ENCODE measurements at regions not wholly inside any gene's neighbourhood (a gene's known extent, or its start where the extent isn't known, plus 50 kb on each side); places are given as distances from the start of the nearest gene placed in this dataset.

DNA sequence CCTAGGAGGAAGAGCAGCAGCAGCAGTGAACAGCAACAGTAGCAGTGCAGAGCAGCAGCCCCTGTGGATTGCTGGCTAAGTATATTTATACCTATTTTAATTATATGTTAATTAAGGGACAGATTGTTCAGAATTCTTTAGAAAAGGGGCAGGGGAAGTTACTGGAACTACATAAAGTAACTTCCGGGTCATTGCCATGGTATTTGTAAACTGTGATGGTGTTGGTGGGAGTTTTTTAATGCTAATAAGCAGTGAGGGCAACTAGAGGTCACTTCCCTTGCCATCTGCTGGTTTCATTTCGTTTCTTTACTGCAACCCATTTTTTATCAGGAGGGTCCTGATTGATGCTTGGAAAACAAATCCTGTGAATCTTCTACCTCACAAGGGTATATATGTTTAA is 229.8 kb upstream of the PODXL start:
- H3K4me3 ChIP-seq (ENCODE audit: low read depth, low read length), result no peak overlapping the region
- TF ChIP-seq, protein P1, sequence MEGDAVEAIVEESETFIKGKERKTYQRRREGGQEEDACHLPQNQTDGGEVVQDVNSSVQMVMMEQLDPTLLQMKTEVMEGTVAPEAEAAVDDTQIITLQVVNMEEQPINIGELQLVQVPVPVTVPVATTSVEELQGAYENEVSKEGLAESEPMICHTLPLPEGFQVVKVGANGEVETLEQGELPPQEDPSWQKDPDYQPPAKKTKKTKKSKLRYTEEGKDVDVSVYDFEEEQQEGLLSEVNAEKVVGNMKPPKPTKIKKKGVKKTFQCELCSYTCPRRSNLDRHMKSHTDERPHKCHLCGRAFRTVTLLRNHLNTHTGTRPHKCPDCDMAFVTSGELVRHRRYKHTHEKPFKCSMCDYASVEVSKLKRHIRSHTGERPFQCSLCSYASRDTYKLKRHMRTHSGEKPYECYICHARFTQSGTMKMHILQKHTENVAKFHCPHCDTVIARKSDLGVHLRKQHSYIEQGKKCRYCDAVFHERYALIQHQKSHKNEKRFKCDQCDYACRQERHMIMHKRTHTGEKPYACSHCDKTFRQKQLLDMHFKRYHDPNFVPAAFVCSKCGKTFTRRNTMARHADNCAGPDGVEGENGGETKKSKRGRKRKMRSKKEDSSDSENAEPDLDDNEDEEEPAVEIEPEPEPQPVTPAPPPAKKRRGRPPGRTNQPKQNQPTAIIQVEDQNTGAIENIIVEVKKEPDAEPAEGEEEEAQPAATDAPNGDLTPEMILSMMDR (IDR thresholded peaks at IDR 0.05; ENCODE audit: low read depth, low read length, missing control alignments), result no peak
- H3K27me3 ChIP-seq (replicated peaks), result no peaks in the 10 kb centered on the region
- no peak for DNase-seq
- in situ Hi-C loops (cut with HindIII; ENCODE audit: low pct_ligation_motif_present, low sequenced_read_pairs), result no loop called here
- H3K36me3 ChIP-seq (replicated peaks), result no peaks in the 10 kb centered on the region
- H3K27ac ChIP-seq, result no peak overlapping the region

GRCh38 chr7:131778601-131779000 is 222.2 kb upstream of the PODXL start:
- no peaks in the 10 kb centered on the region for H3K27me3 ChIP-seq (replicated peaks)
- H3K36me3 ChIP-seq (replicated peaks), result no peaks in the 10 kb centered on the region
- in situ Hi-C loops (cut with HindIII; ENCODE audit: low pct_ligation_motif_present, low sequenced_read_pairs), result no loop called here
- TF ChIP-seq, protein P1 (IDR thresholded peaks at IDR 0.05; ENCODE audit: low read depth, low read length, missing control alignments), result no peak
- H3K27ac ChIP-seq, result no peak overlapping the region
- H3K4me3 ChIP-seq (ENCODE audit: low read depth, low read length), result no peak overlapping the region
- no peak for DNase-seq

GRCh38 chr7:131774419-131775220 is 218.2 kb upstream of the PODXL start:
- DNase-seq, result no peak
- Histone ChIP-seq H3K27ac (no peak overlapping the region), H3K36me3 (replicated peaks) (no peaks in the 10 kb centered on the region), H3K4me3 (ENCODE audit: low read depth, low read length) (no peak overlapping the region), H3K27me3 (replicated peaks) (no peaks in the 10 kb centered on the region)
- in situ Hi-C loops (cut with HindIII; ENCODE audit: low pct_ligation_motif_present, low sequenced_read_pairs), result no loop called here
- TF ChIP-seq, protein P1 (IDR thresholded peaks at IDR 0.05; ENCODE audit: low read depth, low read length, missing control alignments), result no peak

- no peaks in the 10 kb centered on the region for H3K27me3 ChIP-seq (replicated peaks)
- TF ChIP-seq, protein P1 (IDR thresholded peaks at IDR 0.05; ENCODE audit: low read depth, low read length, missing control alignments), result no peak
- no peak for DNase-seq
- H3K4me3 ChIP-seq (ENCODE audit: low read depth, low read length), result no peak overlapping the region
- no peak overlapping the region for H3K27ac ChIP-seq
- H3K36me3 ChIP-seq (replicated peaks), result no peaks in the 10 kb centered on the region
- in situ Hi-C loops (cut with HindIII; ENCODE audit: low pct_ligation_motif_present, low sequenced_read_pairs), result no loop called here
Observed at GRCh38 chr7:131773413-131773812, 217.0 kb upstream of the PODXL start.

DNA sequence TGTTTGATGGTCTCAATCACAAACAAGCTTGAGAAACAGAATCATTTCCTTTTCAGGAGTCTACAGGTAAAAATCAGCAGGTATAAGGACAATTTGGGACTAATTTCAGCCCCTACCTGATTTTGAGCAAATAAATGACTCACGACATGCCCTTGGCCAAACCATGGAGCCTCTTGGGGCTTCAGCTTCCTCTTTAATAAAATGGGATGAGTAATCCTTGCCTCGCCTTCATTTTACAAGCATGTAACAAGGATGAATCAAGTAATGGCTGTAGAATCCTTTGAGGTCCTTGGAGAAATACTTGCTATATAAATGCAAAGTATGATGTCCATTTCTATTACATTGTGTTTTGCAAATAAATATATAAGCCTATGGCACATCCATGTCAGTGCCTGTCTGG is 212.8 kb upstream of the PODXL start:
- no peak for DNase-seq
- H3K4me3 ChIP-seq (ENCODE audit: low read depth, low read length), result no peak overlapping the region
- in situ Hi-C loops (cut with HindIII; ENCODE audit: low pct_ligation_motif_present, low sequenced_read_pairs), result no loop called here
- no peaks in the 10 kb centered on the region for H3K36me3 ChIP-seq (replicated peaks)
- no peaks in the 10 kb centered on the region for H3K27me3 ChIP-seq (replicated peaks)
- TF ChIP-seq, protein P1 (IDR thresholded peaks at IDR 0.05; ENCODE audit: low read depth, low read length, missing control alignments), result no peak
- H3K27ac ChIP-seq, result no peak overlapping the region

DNA sequence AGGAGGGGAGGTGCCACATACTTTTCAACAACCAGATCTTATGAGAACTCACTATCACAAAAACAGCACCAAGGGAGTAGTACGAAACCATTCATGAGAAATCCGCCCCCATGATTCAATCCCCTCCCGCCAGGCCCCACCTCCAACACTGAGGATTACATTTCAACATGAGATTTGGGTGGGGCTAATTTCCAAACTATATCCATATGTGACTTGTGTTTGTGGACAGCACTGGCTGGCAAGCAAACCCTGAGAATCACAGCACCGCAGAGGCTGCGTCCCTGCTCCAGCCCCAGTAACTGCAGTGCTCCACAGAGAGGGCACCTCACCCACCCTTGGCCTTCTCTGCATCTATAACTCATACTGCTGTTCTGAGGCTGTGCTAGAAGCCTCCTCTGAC is 211.2 kb upstream of the PODXL start:
- TF ChIP-seq, protein P1 (IDR thresholded peaks at IDR 0.05; ENCODE audit: low read depth, low read length, missing control alignments), result no peak
- no peak overlapping the region for H3K4me3 ChIP-seq (ENCODE audit: low read depth, low read length)
- H3K27me3 ChIP-seq (replicated peaks), result no peaks in the 10 kb centered on the region
- no peak overlapping the region for H3K27ac ChIP-seq
- in situ Hi-C loops (cut with HindIII; ENCODE audit: low pct_ligation_motif_present, low sequenced_read_pairs), result no loop called here
- DNase-seq, result no peak
- no peaks in the 10 kb centered on the region for H3K36me3 ChIP-seq (replicated peaks)
